Neural progenitor cell (in vitro differentiated cells): ENCODE measurements at regions not wholly inside any gene's neighbourhood (a gene's known extent, or its start where the extent isn't known, plus 50 kb on each side); places are given as distances from the start of the nearest gene placed in this dataset.

ENCODE experiments used
- EZH2 ChIP-seq: fragments of 200-600 bp; sonication (generic); IDR thresholded peaks from 2 replicates; pipeline ENCODE4 v1.6.1; 2017; ENCODE audit warnings: antibody characterized with exemption, mild to moderate bottlenecking, moderate library complexity
- TF ChIP-seq, protein P1 (sequence below): fragments of 200-600 bp; sonication (generic); IDR thresholded peaks from 2 replicates; pipeline ENCODE4 v1.5.1; 2017; ENCODE audit warnings: antibody characterized with exemption, mild to moderate bottlenecking

GRCh38 chr6:44661221-44662008 is 273.9 kb downstream of the CDC5L start:
- TF ChIP-seq, protein P1, sequence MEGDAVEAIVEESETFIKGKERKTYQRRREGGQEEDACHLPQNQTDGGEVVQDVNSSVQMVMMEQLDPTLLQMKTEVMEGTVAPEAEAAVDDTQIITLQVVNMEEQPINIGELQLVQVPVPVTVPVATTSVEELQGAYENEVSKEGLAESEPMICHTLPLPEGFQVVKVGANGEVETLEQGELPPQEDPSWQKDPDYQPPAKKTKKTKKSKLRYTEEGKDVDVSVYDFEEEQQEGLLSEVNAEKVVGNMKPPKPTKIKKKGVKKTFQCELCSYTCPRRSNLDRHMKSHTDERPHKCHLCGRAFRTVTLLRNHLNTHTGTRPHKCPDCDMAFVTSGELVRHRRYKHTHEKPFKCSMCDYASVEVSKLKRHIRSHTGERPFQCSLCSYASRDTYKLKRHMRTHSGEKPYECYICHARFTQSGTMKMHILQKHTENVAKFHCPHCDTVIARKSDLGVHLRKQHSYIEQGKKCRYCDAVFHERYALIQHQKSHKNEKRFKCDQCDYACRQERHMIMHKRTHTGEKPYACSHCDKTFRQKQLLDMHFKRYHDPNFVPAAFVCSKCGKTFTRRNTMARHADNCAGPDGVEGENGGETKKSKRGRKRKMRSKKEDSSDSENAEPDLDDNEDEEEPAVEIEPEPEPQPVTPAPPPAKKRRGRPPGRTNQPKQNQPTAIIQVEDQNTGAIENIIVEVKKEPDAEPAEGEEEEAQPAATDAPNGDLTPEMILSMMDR: no peak
- TF ChIP-seq EZH2: no peak
